ENCODE measurements at regions not wholly inside any gene's neighbourhood (a gene's known extent, or its start where the extent isn't known, plus 50 kb on each side); places are given as distances from the start of the nearest gene placed in this dataset.

- Histone ChIP-seq H4K20me1 (ENCODE audit: insufficient read depth, low read length) (no peaks in the 10 kb centered on the region), H3K56ac (ENCODE audit: extremely low read depth, insufficient read depth, low read length) (no peak overlapping the region), H4K91ac (ENCODE audit: insufficient read depth, low read depth, low read length) (no peak overlapping the region), H3K4me2 (ENCODE audit: low read depth, low read length) (no peak overlapping the region), H4K8ac (ENCODE audit: low read depth in 2 of 2, low read length in 2 of 2) (no peak overlapping the region), H3K9ac (ENCODE audit: low read depth, low read length) (no peak overlapping the region), H2AK5ac (ENCODE audit: low read depth, low read length) (no peak overlapping the region), H4K5ac (ENCODE audit: low read depth, low read length) (no peak overlapping the region), H2BK5ac (ENCODE audit: low read depth, low read length, poor library complexity, severe bottlenecking) (no peak overlapping the region), H2BK20ac (ENCODE audit: low read depth, low read length) (no peak overlapping the region), H3K18ac (ENCODE audit: low read depth, low read length) (no peak overlapping the region), H3K4me3 (ENCODE audit: insufficient read depth, low read depth, low read length) (no peak overlapping the region), H2AK9ac (replicated peaks; ENCODE audit: low read depth, low read length, poor library complexity) (no peak overlapping the region), H3K4ac (ENCODE audit: low read depth, low read length) (no peak overlapping the region), H2AFZ (replicated peaks; ENCODE audit: low read length, poor library complexity) (no peak overlapping the region), H3K9me3 (ENCODE audit: control insufficient read depth, insufficient read depth, low read length) (peaks cover 2% of the 10 kb centered on the region), H3K27ac (ENCODE audit: insufficient read depth, low read length) (no peak overlapping the region), H3K14ac (replicated peaks; ENCODE audit: low read depth, low read length) (no peak overlapping the region), H2BK120ac (ENCODE audit: low read depth, low read length) (no peak overlapping the region), H3K79me1 (ENCODE audit: low read depth in 1 of 2, low read length in 2 of 2) (no peaks in the 10 kb centered on the region), H3K36me3 (ENCODE audit: control insufficient read depth, insufficient read depth, low read length) (no peaks in the 10 kb centered on the region), H3K4me1 (ENCODE audit: control insufficient read depth, insufficient read depth, low read length) (no peaks in the 10 kb centered on the region), H3K27me3 (ENCODE audit: control insufficient read depth, insufficient read depth, low read length) (no peaks in the 10 kb centered on the region), H2BK15ac (ENCODE audit: low read depth, low read length) (no peak overlapping the region), H3K9me1 (ENCODE audit: insufficient read depth, low read length) (no peaks in the 10 kb centered on the region), H3K23ac (ENCODE audit: low read depth, low read length) (no peak overlapping the region)
- DNase-seq (no peak), ATAC-seq (ENCODE audit: low read depth) (no peak)
- intact Hi-C loops (cut with micrococcal nuclease) (no loop called here), in situ Hi-C loops (cut with MboI; ENCODE audit: low sequenced_read_pairs) (no loop called here), dilution Hi-C loops (cut with HindIII; ENCODE audit: low sequenced_read_pairs, unreplicated experiment) (no loop called here)
- no TSS peak for BruUV-seq (replicated peaks)
- no peak for TF ChIP-seq MAFK (IDR thresholded peaks at IDR 0.05; ENCODE audit: low read depth, low read length)
- TF ChIP-seq RAD21 (IDR thresholded peaks at IDR 0.05; ENCODE audit: low read length): no peak
- TF ChIP-seq POLR2A (IDR thresholded peaks at IDR 0.05; ENCODE audit: low read depth, low read length): no peak
- no peak for TF ChIP-seq USF2 (IDR thresholded peaks at IDR 0.05; ENCODE audit: low read depth, low read length)
- TF ChIP-seq CHD1 (IDR thresholded peaks at IDR 0.05; ENCODE audit: low read depth, low read length): no peak
- no peak for TF ChIP-seq MXI1 (IDR thresholded peaks at IDR 0.05; ENCODE audit: borderline replicate concordance, low read depth, low read length)
- no peak for TF ChIP-seq RFX5 (IDR thresholded peaks at IDR 0.05; ENCODE audit: low read depth, low read length)
- no peak for TF ChIP-seq CTCF (conservative IDR thresholded peaks at IDR 0.05; ENCODE audit: low read depth, low read length)
- TF ChIP-seq MAZ (IDR thresholded peaks at IDR 0.05; ENCODE audit: borderline replicate concordance, low read depth, low read length): no peak
- no peak for TF ChIP-seq NFE2L2 (IDR thresholded peaks at IDR 0.05; ENCODE audit: low read depth, low read length)
- no peak for TF ChIP-seq FOS (IDR thresholded peaks at IDR 0.05; ENCODE audit: low read depth, low read length)
- TF ChIP-seq ELK1 (IDR thresholded peaks at IDR 0.05; ENCODE audit: borderline replicate concordance, low read depth, low read length): no peak
- TF ChIP-seq RCOR1 (IDR thresholded peaks at IDR 0.05; ENCODE audit: insufficient replicate concordance, low read length): no peak
- TF ChIP-seq BHLHE40 (IDR thresholded peaks at IDR 0.05; ENCODE audit: low read depth, low read length): no peak
- TF ChIP-seq SMC3 (IDR thresholded peaks at IDR 0.05; ENCODE audit: low read depth, low read length): no peak
- no peak for TF ChIP-seq CEBPB (IDR thresholded peaks at IDR 0.05; ENCODE audit: low read depth, low read length)
- ChIA-PET POLR2A (ENCODE audit: unreplicated experiment) (no interaction called here), CTCF (no interaction called here)
- 33% methylated on average over 1 of the region's 3 CpGs; no CpG with 5 or more reads in 1 of the 2 experiments for WGBS, 2 experiments (ENCODE audit: extremely low coverage in 2 of 2, insufficient read length in 1 of 2)
Observed at GRCh38 chr6:18846327-18846726, 459.2 kb downstream of the RNF144B start.

All from IMR-90 (cell line).